GM21515 (cell line): ENCODE measurements at regions not wholly inside any gene's neighbourhood (a gene's known extent, or its start where the extent isn't known, plus 50 kb on each side); places are given as distances from the start of the nearest gene placed in this dataset.

Source experiments
- ATAC-seq: cut with Tn5 transposase; IDR thresholded peaks from one replicate; pipeline ENCODE4 v1.9.1; 2021; ENCODE audit not compliant: unreplicated experiment

DNA sequence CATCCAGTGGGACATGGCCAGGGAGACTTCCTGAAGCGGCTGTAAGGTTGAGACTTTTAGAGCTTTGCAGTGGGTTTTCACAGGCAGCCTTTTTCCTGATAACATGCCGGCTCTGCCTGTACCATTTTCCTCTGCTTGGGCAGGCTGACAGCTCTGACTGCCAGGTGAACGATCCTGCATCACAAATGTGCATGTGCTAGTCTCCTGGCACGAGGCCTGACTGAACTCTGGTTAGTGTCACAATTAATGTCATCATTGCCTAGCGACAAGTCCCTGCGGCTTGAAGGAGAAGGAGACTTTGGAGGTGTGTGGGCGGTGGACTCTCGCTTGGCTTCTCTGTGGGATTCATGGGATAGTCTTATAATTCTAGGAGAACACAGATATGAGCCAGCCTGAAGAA, 783.6 kb upstream of the TSPY4 start:
- ATAC-seq: no peak

DNA sequence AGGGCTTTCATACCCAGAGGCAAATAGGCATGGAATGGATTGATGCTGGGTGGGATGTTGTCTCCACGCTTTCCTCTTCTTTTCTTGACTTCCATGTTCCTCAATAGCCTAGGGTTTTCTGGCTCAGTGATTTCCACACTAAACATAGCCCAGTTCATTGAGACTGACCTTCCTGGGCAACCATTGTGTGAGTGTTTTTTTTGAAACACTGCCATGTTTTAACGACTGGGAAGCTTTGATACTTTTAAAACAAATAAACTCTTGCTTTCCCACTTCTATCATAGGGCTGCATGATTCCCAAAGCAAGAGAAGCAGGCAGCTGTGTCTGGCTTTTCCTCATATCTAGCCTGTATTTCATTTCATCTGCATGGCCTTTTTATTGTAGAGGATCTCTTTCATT, 775.9 kb upstream of the TSPY4 start:
- no peak for ATAC-seq

DNA sequence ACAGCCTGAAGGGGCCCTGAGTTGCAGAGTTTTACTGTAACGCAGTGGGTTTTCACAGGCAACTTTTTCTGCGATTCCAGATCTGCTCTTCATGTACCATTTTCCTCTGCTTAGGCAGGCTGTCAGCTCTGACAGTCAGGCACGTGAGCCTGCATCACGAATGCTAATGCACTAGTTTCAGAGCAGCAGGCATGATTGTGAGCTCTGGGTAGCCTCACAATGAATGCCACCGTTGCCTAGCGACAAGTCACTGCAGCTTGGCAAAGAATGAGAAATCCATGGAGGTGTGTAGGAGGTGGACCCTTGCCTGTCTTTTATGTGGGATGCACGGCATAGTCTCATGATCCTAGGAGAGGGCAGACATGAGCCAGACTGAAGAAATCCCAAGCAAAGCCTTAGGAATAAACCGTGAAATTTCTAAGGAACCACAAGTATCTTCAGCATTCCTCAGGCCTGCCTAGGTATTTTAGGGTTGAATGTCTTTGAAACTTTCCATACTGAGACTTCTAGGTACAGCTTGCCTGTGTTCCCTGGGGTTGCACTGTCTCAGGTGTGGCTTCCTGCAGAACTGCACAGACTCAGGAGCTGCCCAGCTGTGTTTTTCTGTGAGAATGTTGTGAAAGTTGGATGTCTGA, 774.7 kb upstream of the TSPY4 start:
- ATAC-seq: no peak

DNA sequence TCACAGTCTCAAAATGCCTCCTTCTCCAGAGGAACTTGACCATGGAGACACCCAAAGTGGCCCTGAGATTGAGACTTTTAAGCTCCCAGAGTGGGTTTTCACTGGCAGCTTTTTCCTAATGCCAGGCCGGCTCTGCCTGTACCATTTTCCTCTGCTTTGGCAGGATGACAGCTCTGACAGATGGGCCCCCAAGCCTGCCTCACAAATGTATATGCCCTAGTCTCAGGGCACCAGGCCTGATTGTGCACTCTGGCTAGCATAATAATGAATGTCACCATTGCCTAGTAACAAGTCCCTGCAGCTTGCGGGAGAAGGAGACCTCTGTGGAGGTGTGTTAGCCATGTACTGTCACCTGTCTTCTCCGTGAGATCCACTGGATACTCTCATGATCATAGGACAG, 772.8 kb upstream of the TSPY4 start:
- no peak for ATAC-seq

DNA sequence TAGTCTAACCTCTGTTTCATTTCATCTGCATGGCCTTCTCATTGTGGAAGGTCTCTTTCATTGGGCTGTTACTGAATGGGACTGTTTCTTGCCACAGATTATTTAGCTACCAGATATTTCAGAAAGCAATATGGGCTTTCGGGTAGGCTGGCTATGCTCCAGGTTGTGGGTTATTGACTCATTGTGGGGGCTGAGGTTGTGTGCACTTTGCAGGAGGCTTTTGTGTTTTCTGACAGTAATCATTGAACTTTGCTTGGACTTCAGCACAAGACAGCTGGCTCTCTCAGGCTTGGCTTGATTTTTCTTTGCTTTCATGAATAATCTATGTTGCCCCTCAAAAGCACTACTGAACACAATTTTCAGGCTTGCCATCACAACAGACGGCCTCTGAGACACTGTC, 771.1 kb upstream of the TSPY4 start:
- no peak for ATAC-seq

DNA sequence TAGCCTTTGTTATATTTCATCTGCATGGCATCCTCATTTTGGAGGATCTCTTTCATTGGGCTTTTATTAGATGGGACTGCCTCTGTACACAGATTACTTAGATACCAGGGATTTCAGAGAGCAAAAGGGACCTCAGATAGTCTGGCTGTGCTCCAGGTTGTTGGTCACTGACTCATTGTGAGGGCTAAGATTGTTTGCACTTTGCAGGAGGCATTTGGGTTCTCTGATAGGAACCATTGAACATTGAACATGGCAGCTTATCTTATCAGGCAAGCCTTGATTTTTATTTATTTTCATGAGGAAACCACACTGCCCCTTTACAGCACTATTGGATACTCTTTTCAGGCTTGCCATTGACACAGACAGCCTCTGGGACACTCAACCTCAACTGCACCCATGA, 766.9 kb upstream of the TSPY4 start:
- ATAC-seq: no peak

DNA sequence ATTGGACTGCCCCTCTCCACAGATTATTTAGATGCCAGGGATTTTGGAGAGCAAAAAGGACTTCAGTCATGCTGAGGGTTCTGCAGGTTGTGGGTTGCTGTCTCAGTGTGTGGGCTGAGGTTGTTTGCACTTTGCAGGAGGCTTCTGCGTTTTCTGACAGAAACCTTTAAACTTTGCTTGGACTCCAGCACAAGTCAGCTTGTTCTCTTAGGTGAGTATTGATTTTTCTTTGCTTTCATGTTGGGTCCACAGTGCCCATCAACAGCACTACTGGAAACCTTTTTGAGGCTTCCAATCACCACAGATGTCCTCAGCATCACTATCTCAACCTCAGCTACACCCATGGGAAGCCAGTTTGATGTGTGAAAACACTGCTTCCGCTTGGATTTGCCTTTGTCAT, 764.3 kb upstream of the TSPY4 start:
- no peak for ATAC-seq

DNA sequence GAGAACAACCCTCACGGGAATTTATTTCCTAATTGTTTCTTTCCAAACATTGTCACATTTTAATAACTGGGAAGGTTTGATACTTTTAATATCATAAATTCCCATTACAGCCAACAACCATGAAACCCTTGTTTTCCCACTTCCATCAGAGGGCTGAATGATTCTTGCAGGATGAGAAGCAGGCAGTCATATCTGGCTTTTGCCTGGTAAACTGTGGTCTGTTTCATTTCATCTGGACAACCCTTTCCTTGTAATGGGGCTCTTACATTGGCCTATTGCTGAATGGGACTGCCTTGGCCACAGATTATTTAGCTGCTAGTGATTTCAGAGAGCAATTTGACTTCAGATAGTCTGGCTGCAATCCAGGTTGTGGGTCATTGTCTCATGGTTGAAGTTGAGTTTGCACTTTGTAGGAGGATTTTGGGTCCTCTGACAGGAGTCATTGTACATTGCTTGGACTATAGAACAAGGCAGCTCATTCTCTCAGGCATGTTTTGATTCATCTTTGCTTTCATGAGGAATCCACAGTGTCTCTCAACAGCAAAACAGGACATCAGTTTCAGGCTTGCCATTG, 754.9 kb upstream of the TSPY4 start:
- ATAC-seq: no peak

DNA sequence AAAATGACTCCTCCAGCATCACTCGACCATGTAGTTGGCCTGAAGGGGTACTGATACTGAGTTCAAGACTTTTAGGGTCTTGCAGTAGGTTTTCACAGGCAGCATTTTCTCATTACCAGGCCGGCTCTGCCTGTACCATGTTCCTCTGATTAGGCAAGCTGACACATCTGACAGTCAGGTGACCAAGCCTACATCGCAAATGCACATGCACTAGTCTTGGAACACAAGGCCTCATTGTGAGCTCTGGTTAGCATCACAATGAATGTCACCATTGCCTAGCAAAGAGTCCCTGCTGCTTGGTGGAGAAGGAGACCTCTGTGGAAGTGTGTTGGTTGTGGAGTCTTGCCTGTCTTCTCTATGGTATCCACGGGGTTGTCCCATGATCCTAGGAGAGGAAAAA, 754.1 kb upstream of the TSPY4 start:
- ATAC-seq: no peak

DNA sequence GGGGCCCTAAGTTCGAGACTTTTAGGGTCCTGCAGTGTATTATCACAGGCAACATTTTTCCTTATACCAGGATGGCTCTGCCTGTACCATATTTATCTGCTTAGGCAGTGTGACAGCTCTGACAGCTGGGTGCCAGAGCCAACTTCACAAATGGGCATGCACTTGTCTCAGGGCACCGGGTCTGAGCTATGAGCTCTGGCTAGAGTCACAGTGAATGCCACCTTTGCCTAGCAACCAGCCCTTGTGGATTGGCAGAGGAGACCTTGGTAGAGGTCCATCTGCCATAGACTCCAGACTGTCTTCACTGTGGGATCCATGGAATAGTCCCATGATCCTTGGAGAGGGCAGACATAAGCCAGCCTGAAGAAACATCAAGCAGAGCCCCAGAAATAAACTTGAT, 746.6 kb upstream of the TSPY4 start:
- no peak for ATAC-seq

DNA sequence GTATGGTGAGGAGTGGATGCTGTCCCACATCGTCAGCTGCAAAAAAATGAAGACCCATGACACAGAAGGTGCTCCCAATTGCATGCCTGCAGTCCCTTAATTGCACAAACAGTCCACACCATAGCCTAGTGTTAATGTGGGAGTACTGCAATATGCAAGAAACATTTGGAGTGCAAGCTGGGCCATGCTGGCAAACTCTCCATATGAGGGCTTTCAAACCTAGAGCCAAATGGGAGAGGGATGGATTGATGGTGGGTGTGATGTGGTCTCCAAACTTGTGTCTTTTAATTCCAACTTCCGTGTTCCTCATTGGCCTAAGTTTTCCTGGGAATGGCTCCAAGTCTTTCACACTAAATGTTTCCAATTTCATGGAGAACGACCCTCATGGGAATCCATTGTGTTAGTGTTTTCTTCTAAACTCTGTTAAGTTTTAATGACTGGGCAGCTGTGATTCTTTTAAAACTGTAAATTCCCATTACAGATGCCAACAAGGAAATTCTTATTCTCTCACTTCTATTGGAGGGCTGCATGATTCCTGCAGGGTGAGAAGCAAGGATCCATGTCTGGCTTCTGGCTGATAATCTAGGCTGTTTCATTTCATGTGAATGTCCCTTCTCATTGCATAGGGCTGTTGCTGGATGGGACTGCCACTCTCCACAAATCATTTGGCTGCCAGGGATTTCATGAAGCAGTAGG, 745.3 kb upstream of the TSPY4 start:
- ATAC-seq: no peak

DNA sequence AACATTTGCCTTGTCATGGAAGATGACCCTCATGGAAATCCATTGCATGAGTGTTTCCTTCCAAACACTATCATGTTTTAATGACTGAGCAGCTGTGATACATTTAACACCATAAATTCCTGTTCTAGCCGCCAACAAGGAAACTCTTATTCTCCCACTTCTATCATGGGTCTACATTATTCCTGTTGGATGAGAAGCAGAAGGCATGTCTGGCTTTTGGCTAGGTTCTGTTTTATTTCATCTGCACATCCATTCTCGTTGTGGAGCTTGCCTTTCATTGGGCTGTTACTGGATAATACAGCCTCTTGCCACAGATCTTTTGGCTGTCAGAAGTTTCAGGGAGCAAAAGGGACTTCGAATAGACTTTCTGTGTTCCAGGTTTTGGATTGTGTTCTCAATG, 742.6 kb upstream of the TSPY4 start:
- no peak for ATAC-seq

DNA sequence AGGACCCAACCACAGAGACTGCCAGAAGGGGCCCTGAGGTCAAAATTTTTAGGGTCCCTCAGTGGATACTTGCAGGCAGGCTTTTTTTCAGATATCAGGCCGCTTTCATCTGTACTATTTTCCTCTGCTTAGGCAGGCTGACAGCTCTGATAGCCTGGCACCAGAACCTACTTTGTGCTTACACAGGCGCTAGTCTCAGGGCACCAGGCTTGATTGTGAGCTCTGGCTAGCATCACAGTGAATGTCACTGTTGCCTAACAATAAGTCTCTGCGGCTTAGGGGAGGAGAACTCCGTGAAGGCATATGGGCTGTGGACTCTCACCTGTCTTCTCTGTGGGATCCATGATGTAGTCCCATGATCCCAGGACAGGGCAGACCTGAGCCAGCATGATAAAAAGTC, 738.1 kb upstream of the TSPY4 start:
- ATAC-seq: no peak

DNA sequence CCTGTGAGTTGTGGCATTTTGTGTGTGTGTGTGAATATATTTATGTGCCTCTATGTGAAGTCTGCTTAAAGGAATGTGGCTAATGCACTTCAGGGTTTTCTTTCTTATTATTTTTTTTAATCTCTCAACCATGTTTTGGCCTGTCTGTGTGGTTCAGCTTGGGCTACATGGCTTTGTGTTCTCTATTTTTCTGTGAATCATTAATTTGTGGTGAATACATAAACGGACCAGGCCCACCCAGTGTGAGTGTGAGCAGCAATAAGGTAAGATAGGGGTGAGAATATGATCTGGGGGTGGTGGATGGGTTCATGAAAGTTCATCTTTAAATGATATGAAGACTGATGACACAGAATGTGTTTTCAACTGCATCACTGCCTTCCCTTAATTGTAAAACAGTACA, 726.6 kb upstream of the TSPY4 start:
- ATAC-seq: no peak

DNA sequence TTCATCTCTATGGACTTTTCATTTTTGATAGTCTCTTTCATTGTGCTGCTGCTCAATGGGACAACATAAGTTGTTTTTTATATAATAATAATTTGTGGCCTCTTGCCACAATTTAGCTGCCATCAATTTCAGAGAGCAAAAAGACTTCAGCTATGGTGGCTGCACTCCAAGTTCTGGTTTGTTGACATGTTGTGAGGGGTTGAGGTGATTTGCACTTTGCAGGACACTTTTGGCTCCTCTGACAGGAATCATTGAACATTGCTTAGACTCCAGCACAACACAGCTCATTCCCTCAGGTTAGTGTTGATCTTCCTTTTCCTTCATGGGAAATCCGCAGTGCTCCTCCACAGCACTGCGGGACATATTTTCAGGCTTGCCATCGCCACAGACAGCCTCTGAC, 725.4 kb upstream of the TSPY4 start:
- no peak for ATAC-seq

DNA sequence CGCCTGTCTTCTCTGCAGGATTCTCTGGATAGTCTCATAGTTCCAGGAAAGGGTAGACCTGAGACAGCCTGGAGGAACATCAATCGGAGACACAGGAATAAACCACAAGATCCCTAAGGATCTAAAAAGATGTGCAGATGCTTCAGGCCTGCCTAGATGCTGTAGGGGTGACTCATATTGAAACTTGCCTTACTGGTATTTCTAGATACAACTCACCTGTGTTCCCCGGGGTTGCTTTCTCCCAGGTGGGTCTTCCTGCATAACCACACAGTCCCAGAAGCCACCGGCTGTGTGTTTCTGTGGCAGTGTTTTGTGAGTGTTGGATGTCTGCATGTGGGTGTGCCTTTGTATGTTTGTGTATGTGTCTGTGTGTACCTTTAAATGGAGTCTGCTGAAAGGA, 719.0 kb upstream of the TSPY4 start:
- ATAC-seq: no peak

DNA sequence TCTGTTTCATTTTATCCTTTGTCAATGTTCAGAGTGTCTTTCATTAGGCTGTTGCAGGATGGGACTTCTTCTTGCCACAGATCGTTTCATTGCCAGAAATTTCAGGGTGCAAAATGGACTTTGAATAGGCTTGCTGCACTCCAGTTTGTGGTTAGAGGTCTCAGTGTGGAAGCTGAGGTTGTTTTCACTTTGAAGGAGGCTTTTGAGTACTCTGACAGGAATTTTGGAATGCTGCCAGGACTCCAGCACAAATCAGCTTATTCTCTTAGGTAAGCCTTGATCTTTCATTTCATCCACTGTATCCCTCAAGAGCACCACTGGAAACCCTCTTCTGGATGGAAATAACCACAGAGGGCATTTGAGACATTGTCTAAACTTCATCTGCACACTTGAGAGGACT, 715.1 kb upstream of the TSPY4 start:
- ATAC-seq: no peak

DNA sequence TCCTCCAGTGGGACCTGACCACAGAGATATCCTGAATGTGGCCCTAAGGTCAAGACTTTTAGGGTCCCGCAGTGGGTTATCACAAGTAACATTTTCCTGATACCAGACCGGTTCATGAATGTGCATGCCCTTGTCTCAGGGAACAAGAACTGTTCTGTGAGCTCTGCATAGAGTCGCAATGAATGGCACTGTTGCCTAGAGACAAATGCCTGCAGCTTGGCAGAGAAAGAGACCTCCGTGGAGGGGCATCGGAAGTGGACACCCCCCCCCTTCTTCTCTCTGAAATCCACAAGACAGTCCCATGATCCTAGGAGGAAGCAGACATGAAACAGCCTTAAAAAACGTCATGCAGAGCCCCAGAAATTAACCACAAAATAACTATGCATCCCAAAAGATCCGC, 714.4 kb upstream of the TSPY4 start:
- ATAC-seq: no peak

DNA sequence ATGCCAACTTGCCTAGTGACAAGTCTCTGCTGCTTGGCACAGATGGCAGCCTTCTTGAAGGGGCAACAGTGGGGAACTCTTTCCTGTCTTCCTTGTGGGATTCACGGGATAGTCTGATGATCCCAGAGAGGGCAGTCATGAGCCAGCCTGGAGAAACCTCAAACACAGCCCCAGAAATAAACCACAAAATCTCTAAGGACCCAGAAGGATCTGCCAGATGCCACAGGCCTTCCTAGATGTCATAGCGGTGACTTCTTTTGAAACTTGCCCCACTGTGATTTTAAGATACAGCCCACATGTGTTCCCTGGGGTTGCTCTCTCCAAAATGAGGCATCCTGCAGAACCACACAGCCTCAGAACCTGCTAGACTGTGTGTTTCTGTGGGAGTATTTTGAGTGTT, 707.6 kb upstream of the TSPY4 start:
- ATAC-seq: no peak

DNA sequence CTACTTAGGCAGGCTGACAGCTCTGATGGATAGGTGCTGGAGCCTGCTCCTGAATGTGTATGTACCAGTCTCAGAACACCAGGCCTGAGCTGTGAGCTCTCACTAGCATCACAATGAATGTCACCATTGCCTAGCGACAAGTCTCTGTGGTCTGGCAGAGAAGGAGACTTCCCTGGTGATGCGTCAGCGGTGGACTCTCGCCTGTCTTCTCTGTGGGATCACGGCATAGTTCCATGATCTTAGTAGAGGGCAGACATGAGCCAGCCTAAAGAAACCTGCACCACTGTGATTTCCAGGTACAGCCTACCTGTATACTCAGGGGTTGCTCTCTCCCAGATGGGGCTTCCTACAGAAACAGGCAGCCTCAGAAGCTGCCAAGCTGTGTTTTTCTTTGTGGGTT, 699.2 kb upstream of the TSPY4 start:
- no peak for ATAC-seq

DNA sequence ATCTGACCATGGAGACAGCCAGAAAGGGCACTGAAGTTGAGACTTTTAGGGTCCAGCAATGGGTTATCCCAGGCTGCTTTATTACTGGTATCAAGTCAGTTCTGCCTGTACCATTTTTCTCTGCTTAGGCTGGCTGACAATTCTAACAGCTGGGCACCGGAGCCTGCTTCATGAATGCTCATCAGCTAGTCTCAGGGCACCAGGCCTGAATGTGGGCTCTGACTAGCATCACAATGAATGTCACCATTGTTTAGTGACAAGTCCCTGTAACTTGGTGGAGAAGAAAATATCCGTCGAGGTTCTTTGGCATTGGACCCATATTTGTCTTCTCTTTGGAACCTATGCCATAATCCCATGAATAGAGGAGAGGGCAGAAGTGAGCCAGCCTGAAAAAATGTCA, 692.3 kb upstream of the TSPY4 start:
- ATAC-seq: no peak

DNA sequence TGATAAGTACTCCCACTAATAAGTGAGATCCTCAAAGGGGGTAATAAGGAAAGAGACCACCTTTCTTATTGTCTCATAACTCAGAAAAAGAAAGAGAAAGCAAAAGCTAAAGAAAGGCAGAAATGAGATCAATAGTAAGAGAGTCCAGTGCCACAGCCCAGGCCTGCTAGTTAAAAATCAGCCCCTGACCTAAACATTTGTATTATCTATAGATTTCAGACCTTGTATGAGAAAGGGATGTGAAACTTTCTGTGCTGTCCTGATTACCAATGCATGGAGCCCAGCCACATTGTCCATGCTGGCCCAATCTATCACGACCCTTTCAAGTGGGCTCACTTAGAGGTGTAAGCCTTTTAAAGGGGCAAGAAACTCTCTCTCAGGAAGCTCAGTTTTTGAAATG, 684.8 kb upstream of the TSPY4 start:
- no peak for ATAC-seq

DNA sequence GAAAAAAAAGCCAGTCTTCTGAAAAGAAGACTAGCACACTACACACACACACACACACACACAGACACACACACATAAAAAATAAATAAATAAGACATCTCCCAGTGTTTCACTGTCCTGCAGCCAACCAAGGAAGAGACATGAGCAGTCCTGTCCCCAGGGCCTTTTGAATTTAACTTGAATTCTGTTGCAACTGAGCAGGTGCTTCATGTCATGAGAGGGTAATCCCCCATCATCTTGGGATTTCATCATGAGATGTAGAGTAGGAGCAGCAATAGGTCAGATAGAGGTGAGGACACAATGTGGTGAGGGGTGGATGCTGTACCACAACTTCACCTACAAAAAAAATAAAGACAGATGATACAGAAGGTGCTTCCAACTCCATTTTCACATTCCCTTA, 682.2 kb upstream of the TSPY4 start:
- ATAC-seq: no peak
